IPS-20b (cell line): ENCODE measurements at regions not wholly inside any gene's neighbourhood (a gene's known extent, or its start where the extent isn't known, plus 50 kb on each side); places are given as distances from the start of the nearest gene placed in this dataset.
"Not testable (repeated sequence)": the region's sequence is repeated elsewhere in the genome, so short reads cannot be mapped to it uniquely, and the experiment has no call there.

Source experiments
- H3K27ac ChIP-seq: one replicate; pipeline ENCODE4 v1.5.1; 2013; ENCODE audit warnings: low read length
- H3K27me3 ChIP-seq: 2 replicates; pipeline ENCODE4 v1.6.1; 2013; ENCODE audit warnings: mild to moderate bottlenecking, low read length, inconsistent platforms; ENCODE audit not compliant: insufficient read depth
- H3K36me3 ChIP-seq: 2 replicates; pipeline ENCODE4 v1.6.1; 2013; ENCODE audit warnings: low read depth, mild to moderate bottlenecking, inconsistent platforms, low read length, moderate library complexity; ENCODE audit not compliant: insufficient read depth
- H3K4me1 ChIP-seq: 2 replicates; pipeline ENCODE4 v1.6.1; 2013; ENCODE audit warnings: mild to moderate bottlenecking, control low read depth, inconsistent platforms, low read length, moderate library complexity; ENCODE audit not compliant: insufficient read depth
- H3K4me3 ChIP-seq: 2 replicates; pipeline ENCODE4 v1.5.1; 2013; ENCODE audit warnings: mild to moderate bottlenecking, low read length, inconsistent platforms
- H3K9ac ChIP-seq: 2 replicates; pipeline ENCODE4 v1.6.1; 2013; ENCODE audit warnings: low read depth, mild to moderate bottlenecking, inconsistent platforms, low read length, moderate library complexity
- H3K9me3 ChIP-seq: 2 replicates; pipeline ENCODE4 v1.6.1; 2013; ENCODE audit warnings: mild to moderate bottlenecking, low read depth, low read length, inconsistent platforms; ENCODE audit not compliant: insufficient read depth

GRCh38 chr13:73166204-73166603 is 107.4 kb downstream of the KLF5 start:
- no peak overlapping the region for H3K27ac ChIP-seq
- H3K27me3 ChIP-seq = no peaks in the 10 kb centered on the region
- peaks cover 7% of the 10 kb centered on the region; the same call in 1 of the 2 replicates for H3K4me1 ChIP-seq
- no peak overlapping the region for H3K4me3 ChIP-seq
- H3K9me3 ChIP-seq = no peaks in the 10 kb centered on the region
- H3K9ac ChIP-seq = no peak overlapping the region
- H3K36me3 ChIP-seq = no peaks in the 10 kb centered on the region

GRCh38 chr13:73162912-73163911 is 104.4 kb downstream of the KLF5 start:
- no peaks in the 10 kb centered on the region for H3K9me3 ChIP-seq
- H3K27ac ChIP-seq = no peak overlapping the region
- H3K4me3 ChIP-seq = no peak overlapping the region
- H3K9ac ChIP-seq = no peak overlapping the region
- no peaks in the 10 kb centered on the region for H3K36me3 ChIP-seq
- H3K4me1 ChIP-seq = no peaks in the 10 kb centered on the region
- H3K27me3 ChIP-seq = no peaks in the 10 kb centered on the region

- not testable (repeated sequence) for H3K4me1 ChIP-seq, H3K36me3 ChIP-seq, H3K9ac ChIP-seq, H3K9me3 ChIP-seq, H3K27ac ChIP-seq, H3K27me3 ChIP-seq, H3K4me3 ChIP-seq
Measured at GRCh38 chr13:73160371-73161031, 101.7 kb downstream of the KLF5 start.

GRCh38 chr13:73158851-73159250 is 100.0 kb downstream of the KLF5 start:
- Histone ChIP-seq H3K4me3 (no peak overlapping the region), H3K36me3 (no peaks in the 10 kb centered on the region), H3K9me3 (no peaks in the 10 kb centered on the region), H3K27me3 (no peaks in the 10 kb centered on the region), H3K9ac (no peak overlapping the region), H3K27ac (no peak overlapping the region), H3K4me1 (no peaks in the 10 kb centered on the region)

- Histone ChIP-seq H3K27ac (no peak overlapping the region), H3K27me3 (no peaks in the 10 kb centered on the region), H3K36me3 (no peaks in the 10 kb centered on the region), H3K4me1 (no peaks in the 10 kb centered on the region), H3K4me3 (no peak overlapping the region), H3K9me3 (no peaks in the 10 kb centered on the region), H3K9ac (no peak overlapping the region)
Measured at GRCh38 chr13:73157031-73157430, 98.2 kb downstream of the KLF5 start.

- Histone ChIP-seq H3K9me3 (no peaks in the 10 kb centered on the region), H3K4me3 (no peak overlapping the region), H3K9ac (no peak overlapping the region), H3K36me3 (no peaks in the 10 kb centered on the region), H3K4me1 (no peaks in the 10 kb centered on the region), H3K27ac (no peak overlapping the region), H3K27me3 (no peaks in the 10 kb centered on the region)
Measured at GRCh38 chr13:73146707-73147106, 87.9 kb downstream of the KLF5 start.

GRCh38 chr13:73142071-73142470 is 83.3 kb downstream of the KLF5 start:
- Histone ChIP-seq H3K27ac (no peak overlapping the region), H3K27me3 (no peaks in the 10 kb centered on the region), H3K9ac (no peak overlapping the region), H3K9me3 (no peaks in the 10 kb centered on the region), H3K36me3 (no peaks in the 10 kb centered on the region), H3K4me3 (no peak overlapping the region), H3K4me1 (peaks cover 6% of the 10 kb centered on the region)

- no peaks in the 10 kb centered on the region for H3K36me3 ChIP-seq
- H3K27me3 ChIP-seq = no peaks in the 10 kb centered on the region
- H3K9ac ChIP-seq = no peak overlapping the region
- no peaks in the 10 kb centered on the region for H3K9me3 ChIP-seq
- peaks cover 6% of the 10 kb centered on the region for H3K4me1 ChIP-seq
- no peak overlapping the region for H3K27ac ChIP-seq
- H3K4me3 ChIP-seq = no peak overlapping the region
Measured at GRCh38 chr13:73141292-73141771, 82.5 kb downstream of the KLF5 start.

GRCh38 chr13:73140801-73141200 is 82.0 kb downstream of the KLF5 start:
- Histone ChIP-seq H3K36me3 (no peaks in the 10 kb centered on the region), H3K27ac (no peak overlapping the region), H3K9me3 (no peaks in the 10 kb centered on the region), H3K4me1 (peaks cover 6% of the 10 kb centered on the region), H3K4me3 (no peak overlapping the region), H3K9ac (no peak overlapping the region), H3K27me3 (no peaks in the 10 kb centered on the region)

- Histone ChIP-seq H3K9me3 (no peaks in the 10 kb centered on the region), H3K27me3 (no peaks in the 10 kb centered on the region), H3K27ac (no peak overlapping the region), H3K36me3 (no peaks in the 10 kb centered on the region), H3K4me1 (peaks cover 6% of the 10 kb centered on the region), H3K9ac (no peak overlapping the region), H3K4me3 (no peak overlapping the region)
Measured at GRCh38 chr13:73138638-73139491, 80.1 kb downstream of the KLF5 start.

GRCh38 chr13:73138276-73138637 is 79.5 kb downstream of the KLF5 start:
- Histone ChIP-seq H3K9ac (no peak overlapping the region), H3K9me3 (no peaks in the 10 kb centered on the region), H3K36me3 (no peaks in the 10 kb centered on the region), H3K4me1 (peaks cover 6% of the 10 kb centered on the region), H3K4me3 (no peak overlapping the region), H3K27ac (no peak overlapping the region), H3K27me3 (no peaks in the 10 kb centered on the region)
